ENCODE measurements at regions not wholly inside any gene's neighbourhood (a gene's known extent, or its start where the extent isn't known, plus 50 kb on each side); places are given as distances from the start of the nearest gene placed in this dataset.

DNA sequence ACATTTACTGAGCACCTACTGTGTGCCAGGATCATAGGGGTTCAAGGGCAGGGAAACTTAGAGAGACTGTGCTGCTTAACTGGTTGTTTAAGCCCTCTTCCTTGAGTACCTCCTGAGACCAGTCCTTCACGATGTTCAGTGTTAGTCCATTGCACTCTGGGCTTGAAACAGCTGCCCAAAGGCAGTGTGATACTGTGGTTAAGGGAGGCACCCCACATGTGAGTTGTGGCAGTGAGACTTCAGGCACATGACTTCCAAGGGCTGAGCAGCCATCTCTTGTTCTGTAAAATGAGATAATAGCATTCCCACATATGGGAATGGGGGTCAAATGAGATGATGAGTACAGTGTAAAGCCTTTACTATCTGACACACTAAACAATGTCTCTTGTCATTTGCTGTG, 75.1 kb downstream of the LINGO1 start:
- no peak for FAIRE-seq
- DNase-seq (ENCODE audit: insufficient read length, low spot score): no peak

DNA sequence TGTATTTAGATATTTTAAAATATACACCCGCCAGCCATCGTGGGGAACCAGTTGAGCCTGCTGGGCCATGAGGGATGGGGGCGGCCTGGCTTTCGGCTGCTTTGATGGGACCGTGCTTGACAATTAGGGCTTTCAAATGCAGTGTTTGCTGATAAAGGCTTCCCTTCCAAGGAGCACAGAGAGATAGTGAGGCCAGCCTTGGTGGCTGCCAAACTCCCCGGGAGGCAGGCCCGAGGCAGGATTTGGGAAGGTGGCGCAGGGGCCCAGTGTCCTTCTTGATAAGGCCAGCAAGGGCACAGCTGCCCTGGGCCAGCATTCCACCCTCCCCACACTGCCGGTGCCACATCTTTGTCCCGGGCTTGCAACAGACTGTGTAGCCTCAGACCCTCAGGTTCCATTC, 75.6 kb downstream of the LINGO1 start:
- DNase-seq (ENCODE audit: insufficient read length, low spot score): no peak
- no peak for FAIRE-seq

DNA sequence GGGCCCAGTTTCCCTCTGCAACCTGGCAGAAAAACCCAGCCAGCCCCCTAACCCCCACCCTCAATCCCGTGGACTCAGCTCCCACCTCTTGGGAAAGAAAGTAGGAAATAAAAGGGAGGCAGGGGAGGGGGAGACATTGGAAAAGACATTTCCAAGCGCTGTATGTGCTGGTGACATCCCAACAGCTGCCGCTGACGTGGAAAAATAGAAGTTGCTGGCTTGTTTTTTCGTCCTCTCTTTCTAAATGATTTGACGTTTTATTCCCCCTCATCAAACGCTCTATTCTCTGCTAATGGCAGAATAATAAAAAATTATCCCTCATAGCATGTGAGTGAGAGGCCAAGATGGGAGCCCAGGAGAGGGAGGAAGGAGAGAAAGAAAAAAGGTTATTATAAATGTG, 76.1 kb downstream of the LINGO1 start:
- DNase-seq (ENCODE audit: insufficient read length, low spot score): no peak
- no peak for FAIRE-seq

DNA sequence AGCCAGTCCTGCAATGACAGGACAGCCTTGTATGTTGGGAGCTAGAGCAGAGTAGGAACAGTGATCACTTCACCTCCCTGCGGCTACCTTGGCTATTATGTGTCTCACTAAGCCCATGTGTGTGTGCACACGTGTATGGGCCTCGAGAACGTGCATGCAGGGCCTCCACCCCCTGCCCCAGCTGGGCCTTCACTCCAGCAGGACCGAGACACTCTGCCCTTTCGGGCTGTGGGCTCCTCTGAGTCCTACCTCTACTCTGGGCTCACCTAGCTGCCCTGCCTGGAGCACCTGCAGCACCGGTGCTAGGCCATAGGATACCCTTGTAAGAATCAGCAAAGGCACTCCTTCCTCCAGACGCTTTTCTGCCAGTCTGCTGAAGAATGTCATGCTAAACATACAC, 77.5 kb downstream of the LINGO1 start:
- FAIRE-seq (no peak), DNase-seq (ENCODE audit: insufficient read length, low spot score) (no peak)

- no peak for DNase-seq (ENCODE audit: insufficient read length, low spot score)
- FAIRE-seq: no peak
Observed at GRCh38 chr15:77554306-77555080, 78.2 kb downstream of the LINGO1 start.

GRCh38 chr15:77553695-77554094, 79.0 kb downstream of the LINGO1 start:
- DNase-seq (ENCODE audit: insufficient read length, low spot score): no peak
- FAIRE-seq: no peak

DNA sequence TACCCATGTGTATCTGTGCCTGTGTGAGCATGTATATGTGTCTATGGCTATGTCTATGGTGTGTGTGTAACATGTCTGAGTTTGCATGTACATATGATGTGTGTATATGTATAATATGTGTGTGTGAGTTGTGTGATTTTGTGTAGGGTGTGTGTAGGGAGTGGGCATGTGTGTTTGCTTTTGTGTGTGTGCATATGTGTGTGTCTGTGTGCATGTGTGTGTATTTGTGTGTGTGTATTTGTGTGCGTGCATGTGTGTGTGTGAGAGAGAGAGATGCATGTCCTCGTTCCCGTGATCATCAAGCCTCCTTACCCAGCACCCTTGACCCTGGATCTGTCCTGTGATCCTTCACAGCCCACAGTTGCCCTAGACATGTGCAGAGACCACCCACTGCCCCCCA, 79.5 kb downstream of the LINGO1 start:
- no peak for FAIRE-seq
- no peak for DNase-seq (ENCODE audit: insufficient read length, low spot score)

DNA sequence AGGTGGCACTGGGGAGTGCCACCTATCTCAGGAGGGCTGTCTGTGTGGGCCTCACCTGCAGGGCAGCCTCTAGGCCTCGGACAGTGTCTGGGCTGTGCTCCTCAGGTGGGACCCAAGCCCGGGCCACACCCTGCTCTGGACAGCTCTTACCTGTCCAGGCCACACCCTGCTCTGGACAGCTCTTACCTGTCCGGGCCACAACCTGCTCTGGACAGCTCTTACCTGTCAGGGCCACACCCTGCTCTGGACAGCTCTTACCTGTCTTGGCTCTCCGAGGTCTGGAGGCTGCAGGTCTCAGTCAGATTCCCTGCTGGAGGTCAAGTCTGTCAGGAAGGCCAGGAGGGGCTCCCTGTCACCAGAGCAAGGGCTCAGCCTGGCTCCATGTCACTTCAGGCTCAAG, 80.6 kb downstream of the LINGO1 start:
- DNase-seq (ENCODE audit: insufficient read length, low spot score): no peak
- FAIRE-seq: no peak

GRCh38 chr15:77550301-77551251, 82.1 kb downstream of the LINGO1 start:
- FAIRE-seq: no peak
- DNase-seq (ENCODE audit: insufficient read length, low spot score): no peak

DNA sequence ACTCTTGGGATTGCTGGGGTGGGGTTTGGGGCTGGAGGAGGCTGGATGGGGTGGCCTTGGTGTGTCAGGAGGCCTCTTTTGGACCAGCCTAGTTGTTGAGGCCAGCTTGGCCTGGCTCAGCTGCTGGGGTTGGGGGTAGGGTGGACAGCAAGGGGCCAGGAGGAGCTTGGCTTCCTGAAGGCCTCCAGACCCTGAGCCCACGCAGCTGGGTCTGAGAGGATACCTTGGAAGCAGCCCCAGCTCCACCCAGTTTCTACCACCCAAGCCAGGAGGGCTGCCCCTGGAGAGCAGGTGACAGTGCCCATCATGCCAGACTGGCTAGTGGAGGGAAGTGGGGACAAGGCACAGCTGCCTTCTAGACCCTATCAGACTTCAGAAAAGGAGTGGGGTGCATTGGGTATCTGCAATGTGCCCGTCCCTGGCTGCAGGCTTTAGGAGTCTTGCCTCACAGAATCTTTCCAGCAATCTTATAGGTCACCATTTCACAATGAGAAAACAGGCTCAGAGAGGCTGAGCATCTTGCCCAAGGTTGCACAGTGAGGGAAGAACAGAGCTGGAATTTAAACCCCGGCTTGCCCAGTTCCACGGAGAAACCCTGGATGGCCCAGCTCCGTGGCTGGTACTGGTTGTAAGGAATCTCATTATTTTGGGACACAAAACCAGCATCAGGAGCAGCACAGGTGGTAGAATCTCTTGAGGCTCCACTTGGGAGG, 83.0 kb downstream of the LINGO1 start:
- FAIRE-seq (no peak), DNase-seq (ENCODE audit: insufficient read length, low spot score) (no peak)

- no peak for DNase-seq (ENCODE audit: insufficient read length, low spot score)
- FAIRE-seq: no peak
Observed at GRCh38 chr15:77548589-77549557, 83.8 kb downstream of the LINGO1 start.

GRCh38 chr15:77547801-77548588, 84.7 kb downstream of the LINGO1 start:
- FAIRE-seq: no peak
- DNase-seq (ENCODE audit: insufficient read length, low spot score): no peak

- no peak for FAIRE-seq
- no peak for DNase-seq (ENCODE audit: insufficient read length, low spot score)
Observed at GRCh38 chr15:77546870-77547269, 85.8 kb downstream of the LINGO1 start.

DNA sequence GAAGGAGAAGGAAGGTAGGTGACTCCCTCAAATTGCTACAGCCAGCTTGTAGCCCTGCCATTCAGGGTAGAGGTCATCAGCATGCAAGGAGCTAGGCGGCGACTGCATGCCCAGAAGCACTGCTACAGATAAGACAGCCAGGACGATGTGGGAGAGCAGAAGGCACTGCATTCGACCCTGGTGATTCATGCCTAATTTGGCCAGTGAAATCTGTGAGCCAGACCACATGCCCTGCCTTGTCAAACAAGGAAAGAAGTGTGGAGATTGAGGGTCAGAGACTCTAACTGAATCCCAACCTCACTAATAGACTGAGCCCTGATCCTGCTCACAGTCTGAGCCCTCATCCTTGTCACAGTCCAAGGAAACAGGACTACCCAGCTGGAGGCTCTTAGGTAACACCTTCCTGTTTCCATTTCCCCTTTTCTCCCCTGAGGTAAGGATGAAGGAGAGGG, 86.6 kb downstream of the LINGO1 start:
- FAIRE-seq (no peak), DNase-seq (ENCODE audit: insufficient read length, low spot score) (no peak)

GRCh38 chr15:77545058-77545457, 87.7 kb downstream of the LINGO1 start:
- DNase-seq (ENCODE audit: insufficient read length, low spot score) (no peak), FAIRE-seq (no peak)

GRCh38 chr15:77544162-77544561, 88.5 kb downstream of the LINGO1 start:
- FAIRE-seq (no peak), DNase-seq (ENCODE audit: insufficient read length, low spot score) (no peak)

GRCh38 chr15:77543159-77543882, 89.4 kb downstream of the LINGO1 start:
- DNase-seq (ENCODE audit: insufficient read length, low spot score): peak; percentile 89
- peak; percentile 83 for FAIRE-seq

- DNase-seq (ENCODE audit: insufficient read length, low spot score) (no peak), FAIRE-seq (no peak)
Observed at GRCh38 chr15:77542491-77543001, 90.2 kb downstream of the LINGO1 start.

Data from GM19239 (cell line).